Astrocyte (in vitro differentiated cells and primary cell): ENCODE measurements at regions not wholly inside any gene's neighbourhood (a gene's known extent, or its start where the extent isn't known, plus 50 kb on each side); places are given as distances from the start of the nearest gene placed in this dataset.
"Not testable (repeated sequence)": the region's sequence is repeated elsewhere in the genome, so short reads cannot be mapped to it uniquely, and the experiment has no call there.

ENCODE experiments used
- DNase-seq: peaks from one replicate; pipeline ENCODE4 v3.0.0-alpha.2; 2010; ENCODE audit warnings: low read depth
- FAIRE-seq: peaks from 2 replicates; lab custom pipeline; 2011; peaks lifted over from hg19 to GRCh38; lab: Jason Lieb, UNC
- H2AFZ ChIP-seq: 2 replicates; pipeline ENCODE4 v1.6.0; 2012; ENCODE audit warnings: low read depth, low read length, inconsistent platforms
- H3K27ac ChIP-seq: 2 replicates; pipeline ENCODE4 v1.5.1; 2011; ENCODE audit warnings: low read depth, low read length, inconsistent platforms
- H3K27me3 ChIP-seq: 2 replicates; pipeline ENCODE4 v1.6.0; 2011; ENCODE audit warnings: low read length, inconsistent platforms; ENCODE audit not compliant: insufficient read depth
- H3K36me3 ChIP-seq: 2 replicates; pipeline ENCODE4 v1.5.1; 2011; ENCODE audit warnings: low read length, inconsistent platforms; ENCODE audit not compliant: insufficient read depth
- H3K4me1 ChIP-seq: 2 replicates; pipeline ENCODE4 v1.5.1; 2011; ENCODE audit warnings: low read length, inconsistent platforms; ENCODE audit not compliant: insufficient read depth
- H3K4me2 ChIP-seq: 2 replicates; pipeline ENCODE4 v1.6.0; 2012; ENCODE audit warnings: low read length, inconsistent platforms
- H3K4me3 ChIP-seq: 2 replicates; pipeline ENCODE4 v1.5.1; 2011; ENCODE audit warnings: low read depth, mild to moderate bottlenecking, low read length, inconsistent platforms; ENCODE audit not compliant: insufficient read depth
- H3K79me2 ChIP-seq: 2 replicates; pipeline ENCODE4 v1.6.0; 2012; ENCODE audit warnings: mild to moderate bottlenecking, low read length, inconsistent platforms; ENCODE audit not compliant: insufficient read depth
- H3K9ac ChIP-seq: 2 replicates; pipeline ENCODE4 v1.6.0; 2012; ENCODE audit warnings: mild to moderate bottlenecking, low read length, inconsistent platforms
- H3K9me3 ChIP-seq: 2 replicates; pipeline ENCODE4 v1.5.1; 2012; ENCODE audit warnings: low read depth, mild to moderate bottlenecking, low read length, inconsistent platforms; ENCODE audit not compliant: insufficient read depth
- H4K20me1 ChIP-seq: 2 replicates; pipeline ENCODE4 v1.6.0; 2012; ENCODE audit warnings: low read length, inconsistent platforms; ENCODE audit not compliant: insufficient read depth
- H3K27ac Mint-ChIP-seq: one replicate; pipeline ENCODE4 v1.8.0; 2021; ENCODE audit warnings: mild to moderate bottlenecking, mixed read lengths; ENCODE audit not compliant: unreplicated experiment
- H3K27me3 Mint-ChIP-seq: one replicate; pipeline ENCODE4 v1.8.0; 2021; ENCODE audit warnings: low read depth, mixed read lengths; ENCODE audit not compliant: unreplicated experiment
- H3K36me3 Mint-ChIP-seq: one replicate; pipeline ENCODE4 v1.8.0; 2021; ENCODE audit warnings: low read depth, mixed read lengths; ENCODE audit not compliant: unreplicated experiment
- H3K4me1 Mint-ChIP-seq: one replicate; pipeline ENCODE4 v1.8.0; 2021; ENCODE audit warnings: low read depth, mixed read lengths; ENCODE audit not compliant: unreplicated experiment
- H3K4me3 Mint-ChIP-seq: one replicate; pipeline ENCODE4 v1.8.0; 2021; ENCODE audit warnings: mild to moderate bottlenecking, moderate library complexity, mixed read lengths; ENCODE audit not compliant: unreplicated experiment
- H3K9me3 Mint-ChIP-seq: one replicate; pipeline ENCODE4 v1.8.0; 2021; ENCODE audit warnings: mild to moderate bottlenecking, mixed read lengths; ENCODE audit not compliant: unreplicated experiment
- EZH2 ChIP-seq: IDR thresholded peaks from 2 replicates; pipeline ENCODE4 v1.6.1; 2012; ENCODE audit warnings: mild to moderate bottlenecking, low read length, inconsistent platforms; ENCODE audit not compliant: insufficient read depth
- TF ChIP-seq, protein P1 (sequence below): IDR thresholded peaks from 2 replicates; pipeline ENCODE4 v1.5.1; 2011; ENCODE audit warnings: low read depth, mild to moderate bottlenecking, inconsistent platforms, low read length, moderate library complexity; ENCODE audit not compliant: insufficient read depth

DNA sequence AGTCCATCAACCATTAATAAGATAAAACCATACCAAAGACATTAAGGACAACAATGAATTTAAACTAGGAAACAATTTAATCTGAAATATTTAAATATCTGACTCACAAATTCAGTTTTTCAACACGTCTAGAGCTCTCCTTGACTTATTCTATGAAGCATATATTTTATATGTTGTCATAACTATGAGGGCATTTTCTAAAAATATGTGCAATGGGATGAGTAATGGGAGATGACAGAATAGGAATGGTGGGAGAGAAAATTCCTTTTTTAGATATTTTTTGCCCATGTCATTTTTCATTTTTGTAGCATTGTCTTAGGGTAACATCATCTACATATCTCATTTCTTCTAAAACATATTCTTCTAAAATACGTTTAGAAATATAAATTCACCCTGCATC, 79.2 kb upstream of the CDH2 start:
- Histone ChIP-seq H3K4me2 (no peak overlapping the region), H4K20me1 (no peaks in the 10 kb centered on the region), H3K79me2 (no peaks in the 10 kb centered on the region), H3K36me3 (no peaks in the 10 kb centered on the region), H3K9ac (no peak overlapping the region), H2AFZ (no peak overlapping the region), H3K4me1 (no peaks in the 10 kb centered on the region), H3K27ac (no peak overlapping the region), H3K27me3 (no peaks in the 10 kb centered on the region), H3K9me3 (no peaks in the 10 kb centered on the region), H3K4me3 (no peak overlapping the region)
- no peak overlapping the region for H3K27ac Mint-ChIP-seq
- FAIRE-seq (no peak), DNase-seq (peak; percentile 1)
- TF ChIP-seq, protein P1, sequence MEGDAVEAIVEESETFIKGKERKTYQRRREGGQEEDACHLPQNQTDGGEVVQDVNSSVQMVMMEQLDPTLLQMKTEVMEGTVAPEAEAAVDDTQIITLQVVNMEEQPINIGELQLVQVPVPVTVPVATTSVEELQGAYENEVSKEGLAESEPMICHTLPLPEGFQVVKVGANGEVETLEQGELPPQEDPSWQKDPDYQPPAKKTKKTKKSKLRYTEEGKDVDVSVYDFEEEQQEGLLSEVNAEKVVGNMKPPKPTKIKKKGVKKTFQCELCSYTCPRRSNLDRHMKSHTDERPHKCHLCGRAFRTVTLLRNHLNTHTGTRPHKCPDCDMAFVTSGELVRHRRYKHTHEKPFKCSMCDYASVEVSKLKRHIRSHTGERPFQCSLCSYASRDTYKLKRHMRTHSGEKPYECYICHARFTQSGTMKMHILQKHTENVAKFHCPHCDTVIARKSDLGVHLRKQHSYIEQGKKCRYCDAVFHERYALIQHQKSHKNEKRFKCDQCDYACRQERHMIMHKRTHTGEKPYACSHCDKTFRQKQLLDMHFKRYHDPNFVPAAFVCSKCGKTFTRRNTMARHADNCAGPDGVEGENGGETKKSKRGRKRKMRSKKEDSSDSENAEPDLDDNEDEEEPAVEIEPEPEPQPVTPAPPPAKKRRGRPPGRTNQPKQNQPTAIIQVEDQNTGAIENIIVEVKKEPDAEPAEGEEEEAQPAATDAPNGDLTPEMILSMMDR, result no peak
- TF ChIP-seq EZH2, result no peak
- H3K9me3 Mint-ChIP-seq, result no peaks in the 10 kb centered on the region
- H3K36me3 Mint-ChIP-seq, result no peaks in the 10 kb centered on the region
- no peak overlapping the region for H3K4me3 Mint-ChIP-seq
- no peaks in the 10 kb centered on the region for H3K4me1 Mint-ChIP-seq
- H3K27me3 Mint-ChIP-seq, result no peaks in the 10 kb centered on the region

DNA sequence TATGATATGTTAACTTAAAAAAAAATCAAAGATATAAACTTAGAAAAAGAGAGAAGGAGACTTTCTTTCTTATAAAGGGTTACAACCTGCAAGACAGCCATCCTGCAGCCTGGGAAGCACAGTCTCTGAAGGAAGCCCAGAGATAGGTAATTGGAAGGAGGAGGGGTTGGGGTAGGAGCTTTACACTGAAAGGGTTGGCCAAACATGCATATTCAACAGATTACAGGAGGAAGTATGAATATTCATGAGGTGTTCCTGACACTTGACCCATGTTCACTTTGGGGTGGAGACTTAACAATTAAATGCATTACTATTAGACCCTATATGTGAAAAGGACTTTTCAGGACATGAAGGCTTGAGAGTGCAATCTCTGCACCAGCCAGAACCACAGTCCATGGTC, 71.7 kb upstream of the CDH2 start:
- no peak overlapping the region for H3K4me3 ChIP-seq
- Mint-ChIP-seq H3K4me3 (no peak overlapping the region), H3K9me3 (peaks cover 2% of the 10 kb centered on the region), H3K36me3 (no peaks in the 10 kb centered on the region), H3K27me3 (no peaks in the 10 kb centered on the region), H3K27ac (no peak overlapping the region), H3K4me1 (no peaks in the 10 kb centered on the region)
- no peak overlapping the region for H3K9ac ChIP-seq
- H3K27ac ChIP-seq, result no peak overlapping the region
- DNase-seq (no peak), FAIRE-seq (no peak)
- no peaks in the 10 kb centered on the region for H3K36me3 ChIP-seq
- no peak overlapping the region for H2AFZ ChIP-seq
- TF ChIP-seq, protein P1, result no peak
- TF ChIP-seq EZH2, result no peak
- no peaks in the 10 kb centered on the region for H3K27me3 ChIP-seq
- H3K4me1 ChIP-seq, result no peaks in the 10 kb centered on the region
- H3K4me2 ChIP-seq, result no peak overlapping the region
- no peaks in the 10 kb centered on the region for H3K79me2 ChIP-seq
- H4K20me1 ChIP-seq, result no peaks in the 10 kb centered on the region
- no peaks in the 10 kb centered on the region for H3K9me3 ChIP-seq

DNA sequence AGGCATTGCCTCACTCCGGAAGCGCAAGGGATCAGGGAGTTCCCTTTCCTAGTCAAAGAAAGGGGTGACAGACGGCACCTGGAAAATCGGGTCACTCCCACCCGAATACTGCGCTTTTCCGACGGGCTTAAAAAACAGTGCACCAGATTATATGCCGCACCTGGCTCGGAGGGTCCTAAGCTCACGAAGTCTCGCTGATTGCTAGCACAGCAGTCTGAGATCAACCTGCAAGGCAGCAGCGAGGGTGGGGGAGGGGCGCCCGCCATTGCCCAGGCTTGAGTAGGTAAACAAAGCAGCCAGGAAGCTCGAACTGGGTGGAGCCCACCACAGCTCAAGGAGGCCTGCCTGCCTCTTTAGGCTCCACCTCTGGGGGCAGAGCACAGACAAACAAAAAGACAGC, 63.7 kb upstream of the CDH2 start:
- not testable (repeated sequence) for H3K9me3 ChIP-seq, H3K4me1 ChIP-seq, H3K4me1 Mint-ChIP-seq, H3K4me3 Mint-ChIP-seq, H3K9ac ChIP-seq, H3K36me3 Mint-ChIP-seq, H3K9me3 Mint-ChIP-seq, H3K27ac Mint-ChIP-seq, H4K20me1 ChIP-seq, H2AFZ ChIP-seq, FAIRE-seq, H3K27me3 Mint-ChIP-seq, H3K4me3 ChIP-seq, H3K79me2 ChIP-seq, H3K36me3 ChIP-seq, H3K4me2 ChIP-seq, H3K27me3 ChIP-seq, DNase-seq, H3K27ac ChIP-seq
